Cardiac fibroblast (primary cell): ENCODE measurements at regions not wholly inside any gene's neighbourhood (a gene's known extent, or its start where the extent isn't known, plus 50 kb on each side); places are given as distances from the start of the nearest gene placed in this dataset.

Experiments used
- DNase-seq, 2 donors: peaks; one replicate each; pipeline versions ENCODE4 v3.0.0 to v3.0.0-alpha.2; 2010; ENCODE audit warnings: low read depth in 2 of 2
- H3K4me3 ChIP-seq, 2 donors: replicated peaks in 1 of 2; 1 replicate in 1 of 2; 2 replicates in 1 of 2; pipeline ENCODE4 v1.5.1; 2011; ENCODE audit warnings: low read depth in 2 of 2, low read length in 2 of 2, mild to moderate bottlenecking in 2 of 2, moderate library complexity in 1 of 2
- CTCF ChIP-seq: IDR thresholded peaks from one replicate; pipeline ENCODE4 v1.5.1; 2011; ENCODE audit warnings: low read depth, mild to moderate bottlenecking, low read length, inconsistent platforms

GRCh38 chr7:130923365-130923764 is 189.4 kb upstream of the KLF14 start:
- no peak for TF ChIP-seq CTCF
- no peak for DNase-seq
- H3K4me3 ChIP-seq, result no peak overlapping the region

- DNase-seq, result no peak
- no peak for TF ChIP-seq CTCF
- H3K4me3 ChIP-seq, result no peak overlapping the region
Measured at GRCh38 chr7:130923930-130924329, 189.9 kb upstream of the KLF14 start.

- H3K4me3 ChIP-seq, result no peak overlapping the region
Measured at GRCh38 chr7:130925136-130925794, 191.3 kb upstream of the KLF14 start.

GRCh38 chr7:130926001-130926691 is 192.1 kb upstream of the KLF14 start:
- no peak overlapping the region for H3K4me3 ChIP-seq
- no peak for DNase-seq
- no peak for TF ChIP-seq CTCF

More at GRCh38 chr7:130925136-130925794, 191.3 kb upstream of the KLF14 start:
- no peak for DNase-seq
- TF ChIP-seq CTCF, result no peak

GRCh38 chr7:130927062-130927461 is 193.1 kb upstream of the KLF14 start:
- TF ChIP-seq CTCF, result no peak
- H3K4me3 ChIP-seq, result no peak overlapping the region
- DNase-seq, result no peak

GRCh38 chr7:130927564-130927963 is 193.6 kb upstream of the KLF14 start:
- no peak for TF ChIP-seq CTCF
- no peak overlapping the region for H3K4me3 ChIP-seq
- DNase-seq, result no peak
